Common myeloid progenitor, CD34-positive (primary cell): ENCODE measurements at regions not wholly inside any gene's neighbourhood (a gene's known extent, or its start where the extent isn't known, plus 50 kb on each side); places are given as distances from the start of the nearest gene placed in this dataset.

Experiments used
- CTCF ChIA-PET: fragments of 350-600 bp; sonication (Branson Sonifier 250); formaldehyde crosslinking; loops from one replicate; lab custom pipeline; 2021; ENCODE audit warnings: antibody characterized with exemption; lab: Charles Lee
- POLR2A ChIA-PET: fragments of 350-600 bp; sonication (Branson Sonifier 250); formaldehyde crosslinking; loops from one replicate; lab custom pipeline; 2021; ENCODE audit warnings: antibody characterized with exemption; lab: Charles Lee
- DNase-seq, 3 donors: peaks; one replicate each; pipeline versions ENCODE4 v3.0.0 to v3.0.0-alpha.2; 2013
- H3K27ac ChIP-seq, 2 experiments: 1 replicate in 1 of 2; 2 replicates in 1 of 2; pipeline ENCODE4 v1.7.0; 2013; ENCODE audit warnings: inconsistent platforms in 2 of 2, low read length in 2 of 2, mild to moderate bottlenecking in 2 of 2, low read depth in 1 of 2, moderate library complexity in 1 of 2; ENCODE audit not compliant: severe bottlenecking in 2 of 2, insufficient read depth in 1 of 2, poor library complexity in 1 of 2
- H3K27me3 ChIP-seq, 5 experiments: replicated peaks in 2 of 5; 1 replicate in 3 of 5; 2 replicates in 2 of 5; pipeline versions ENCODE4 v1.6.1 to v1.7.0; 2013; ENCODE audit warnings: low read length in 4 of 5, mild to moderate bottlenecking in 2 of 5, moderate library complexity in 2 of 5, inconsistent platforms in 1 of 5; ENCODE audit not compliant: insufficient read depth in 5 of 5, control insufficient read depth in 4 of 5
- H3K36me3 ChIP-seq, 4 experiments: 1 replicate in 2 of 4; 2 replicates in 2 of 4; pipeline versions ENCODE4 v1.6.1 to v1.7.0; 2013; ENCODE audit warnings: low read length in 3 of 4, control low read depth in 1 of 4, mild to moderate bottlenecking in 1 of 4; ENCODE audit not compliant: control insufficient read depth in 4 of 4, insufficient read depth in 4 of 4
- H3K4me1 ChIP-seq, 4 experiments: 1 replicate in 3 of 4; 2 replicates in 1 of 4; pipeline versions ENCODE4 v1.6.1 to v1.7.1; 2013; ENCODE audit warnings: low read length in 3 of 4, mild to moderate bottlenecking in 3 of 4, control low read depth in 1 of 4, inconsistent platforms in 1 of 4, moderate library complexity in 1 of 4; ENCODE audit not compliant: control insufficient read depth in 4 of 4, insufficient read depth in 4 of 4; ENCODE audit errors: control extremely low read depth in 1 of 4
- H3K4me3 ChIP-seq, 7 experiments: 1 replicate in 4 of 7; 2 replicates in 3 of 7; pipeline versions ENCODE4 v1.5.1 to v1.7.0; 2013; ENCODE audit warnings: mild to moderate bottlenecking in 7 of 7, low read length in 6 of 7, moderate library complexity in 6 of 7, inconsistent platforms in 2 of 7, low read depth in 2 of 7, control low read depth in 1 of 7; ENCODE audit not compliant: insufficient read depth in 4 of 7, control insufficient read depth in 1 of 7; ENCODE audit errors: extremely low read depth in 1 of 7
- H3K9me3 ChIP-seq, 5 experiments: 1 replicate in 4 of 5; 2 replicates in 1 of 5; pipeline versions ENCODE4 v1.6.1 to v1.7.1; 2013; ENCODE audit warnings: low read length in 4 of 5, mild to moderate bottlenecking in 2 of 5, inconsistent platforms in 1 of 5, low read depth in 1 of 5, moderate library complexity in 1 of 5; ENCODE audit not compliant: control insufficient read depth in 4 of 5, insufficient read depth in 2 of 5; ENCODE audit errors: control extremely low read depth in 1 of 5
- WGBS: methylation state at CpG from one replicate; pipeline ENCODE4 v1.1.5; 2013; ENCODE audit not compliant: insufficient coverage; 5-methylcytosine and 5-hydroxymethylcytosine counted together

DNA sequence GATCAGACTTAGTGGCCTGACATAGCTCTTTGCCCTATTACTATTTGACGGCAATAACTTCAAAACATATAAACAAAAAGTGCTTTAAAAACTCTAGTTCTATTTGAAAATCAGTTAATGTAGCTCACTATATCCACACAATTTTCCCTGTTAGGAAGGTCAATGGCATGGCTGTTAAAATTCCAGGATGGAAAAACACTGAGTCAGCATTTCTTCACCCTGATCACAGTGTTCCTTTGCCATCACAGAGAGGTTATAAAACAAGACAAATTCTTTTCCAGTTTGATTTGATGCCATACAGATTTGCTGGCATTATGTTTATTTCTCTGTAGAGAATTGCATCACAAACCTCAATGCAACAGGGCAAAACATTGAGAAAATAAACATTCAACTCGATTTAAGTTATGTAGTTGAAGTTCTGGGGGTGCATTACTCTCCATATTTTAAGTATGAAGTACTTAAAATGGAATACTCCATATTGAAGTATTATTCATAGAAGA, 253.7 kb upstream of the HSF2 start:
- ChIA-PET POLR2A (no interaction called here), CTCF (no interaction called here)
- H3K4me3 ChIP-seq: no peak overlapping the region

GRCh38 chr6:122147291-122147690, 252.2 kb upstream of the HSF2 start:
- Histone ChIP-seq H3K4me1 (no peaks in the 10 kb centered on the region), H3K4me3 (no peak overlapping the region), H3K36me3 (no peaks in the 10 kb centered on the region), H3K9me3 (no peaks in the 10 kb centered on the region), H3K27ac (no peak overlapping the region), H3K27me3 (no peaks in the 10 kb centered on the region)
- no peak for DNase-seq
- ChIA-PET CTCF (no interaction called here), POLR2A (no interaction called here)
- WGBS: 100% methylated on average over 3 of the region's 3 CpGs

More for the DNA sequence above, 253.7 kb upstream of the HSF2 start:
- no peak for DNase-seq
- H3K27ac ChIP-seq: no peak overlapping the region
- H3K9me3 ChIP-seq: no peaks in the 10 kb centered on the region
- no peaks in the 10 kb centered on the region for H3K36me3 ChIP-seq
- no peaks in the 10 kb centered on the region for H3K27me3 ChIP-seq
- no CpG with 5 or more reads among the region's 2 CpGs for WGBS
- no peaks in the 10 kb centered on the region for H3K4me1 ChIP-seq

DNA sequence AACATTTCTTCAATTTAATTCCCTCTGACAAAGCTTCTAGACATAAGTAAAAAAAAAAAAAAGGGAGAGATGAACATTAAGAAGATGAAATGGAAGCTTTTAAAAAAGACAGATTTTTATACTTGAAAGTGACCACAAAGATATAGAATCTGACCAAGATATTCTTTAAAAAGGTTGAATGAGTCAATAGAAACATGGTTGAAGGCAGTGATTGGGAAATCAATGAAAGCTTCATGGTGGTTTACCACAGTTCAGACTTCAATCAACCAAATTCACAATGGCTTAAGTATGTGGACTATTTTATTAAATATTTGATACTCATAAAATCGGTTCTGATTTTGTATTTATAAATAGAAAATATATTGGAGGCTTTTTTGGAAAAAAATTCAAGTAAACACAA, 248.4 kb upstream of the HSF2 start:
- H3K4me3 ChIP-seq: no peak overlapping the region
- no peaks in the 10 kb centered on the region for H3K36me3 ChIP-seq
- no peaks in the 10 kb centered on the region for H3K4me1 ChIP-seq
- H3K9me3 ChIP-seq: no peaks in the 10 kb centered on the region
- no peak for DNase-seq
- no CpG with 5 or more reads among the region's 1 CpG for WGBS
- ChIA-PET POLR2A (no interaction called here), CTCF (interaction anchor here (0.7 kb wide), 1 partner anchor 34 kb away, joined by 3 read pairs; no protein-coding TSS in a partner anchor)
- no peaks in the 10 kb centered on the region for H3K27me3 ChIP-seq
- no peak overlapping the region for H3K27ac ChIP-seq

GRCh38 chr6:122151763-122152162, 247.7 kb upstream of the HSF2 start:
- WGBS: no CpG with 5 or more reads among the region's 1 CpG
- H3K27ac ChIP-seq: no peak overlapping the region
- H3K27me3 ChIP-seq: no peaks in the 10 kb centered on the region
- CTCF ChIA-PET: no interaction called here
- no peak overlapping the region for H3K4me3 ChIP-seq
- no peaks in the 10 kb centered on the region for H3K9me3 ChIP-seq
- DNase-seq: no peak
- no peaks in the 10 kb centered on the region for H3K4me1 ChIP-seq
- POLR2A ChIA-PET: no interaction called here
- H3K36me3 ChIP-seq: no peaks in the 10 kb centered on the region

DNA sequence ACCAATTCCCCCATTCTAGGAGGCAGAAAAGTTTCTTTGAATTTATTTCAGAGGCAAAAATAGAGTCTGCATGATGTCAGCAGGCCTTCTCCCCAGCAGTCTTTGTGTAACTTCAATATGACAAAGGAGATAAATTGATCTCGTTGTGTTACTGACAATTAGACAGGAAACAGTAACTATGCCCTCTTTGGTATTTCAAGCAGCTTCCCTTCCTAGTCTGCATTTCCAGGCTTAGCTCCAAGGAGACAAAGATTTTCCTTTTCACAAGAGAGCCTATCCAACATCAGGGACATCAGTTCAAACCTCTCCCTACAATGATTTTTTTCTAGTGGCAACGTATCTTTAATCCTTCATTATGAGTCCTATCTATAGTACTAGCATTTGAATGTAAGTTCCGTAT, 245.9 kb upstream of the HSF2 start:
- CTCF ChIA-PET: no interaction called here

GRCh38 chr6:122154155-122154554, 245.3 kb upstream of the HSF2 start:
- no peaks in the 10 kb centered on the region for H3K9me3 ChIP-seq
- H3K36me3 ChIP-seq: no peaks in the 10 kb centered on the region
- POLR2A ChIA-PET: no interaction called here
- H3K27me3 ChIP-seq: no peaks in the 10 kb centered on the region
- WGBS: no CpG with 5 or more reads among the region's 1 CpG
- no peak overlapping the region for H3K27ac ChIP-seq
- H3K4me1 ChIP-seq: no peaks in the 10 kb centered on the region
- no peak for DNase-seq
- CTCF ChIA-PET: no interaction called here
- no peak overlapping the region for H3K4me3 ChIP-seq

More for the DNA sequence above, 245.9 kb upstream of the HSF2 start:
- WGBS: 25% methylated on average over 1 of the region's 3 CpGs
- POLR2A ChIA-PET: no interaction called here
- Histone ChIP-seq H3K36me3 (no peaks in the 10 kb centered on the region), H3K9me3 (no peaks in the 10 kb centered on the region), H3K27me3 (no peaks in the 10 kb centered on the region), H3K4me1 (no peaks in the 10 kb centered on the region), H3K4me3 (no peak overlapping the region), H3K27ac (no peak overlapping the region)
- DNase-seq: no peak

GRCh38 chr6:122154912-122155575, 244.4 kb upstream of the HSF2 start:
- H3K27me3 ChIP-seq: no peaks in the 10 kb centered on the region
- H3K27ac ChIP-seq: no peak overlapping the region
- ChIA-PET POLR2A (no interaction called here), CTCF (no interaction called here)
- DNase-seq: no peak
- H3K36me3 ChIP-seq: no peaks in the 10 kb centered on the region
- no peaks in the 10 kb centered on the region for H3K9me3 ChIP-seq
- H3K4me1 ChIP-seq: no peaks in the 10 kb centered on the region
- WGBS: 83% methylated on average over 1 of the region's 2 CpGs
- no peak overlapping the region for H3K4me3 ChIP-seq
